HCT116 (cell line): ENCODE measurements at regions not wholly inside any gene's neighbourhood (a gene's known extent, or its start where the extent isn't known, plus 50 kb on each side); places are given as distances from the start of the nearest gene placed in this dataset.

ENCODE experiments used
- ATAC-seq: fragments of 200-7000 bp; cut with Tn5 transposase; 2 replicates; pipeline ENCODE4 v1.9.1; 2020; ENCODE audit warnings: mild to moderate bottlenecking, moderate library complexity
- BruUV-seq: library from RNA; stranded (reverse); fragments of 400-500 nt; replicated peaks from 2 replicates; lab custom pipeline; 2021; lab: Mats Ljungman, UMichigan
- CTCF ChIA-PET: fragments of 300-600 bp; sonication (Branson Sonifier 250); formaldehyde crosslinking; loops from one replicate; lab custom pipeline; 2021; ENCODE audit warnings: antibody characterized with exemption; lab: Charles Lee
- POLR2A ChIA-PET: fragments of 300-600, 350-600 bp; sonication (Branson Sonifier 250); formaldehyde crosslinking; loops from one replicate; lab custom pipeline; 2021; ENCODE audit warnings: antibody characterized with exemption; lab: Charles Lee
- RAD21 ChIA-PET, 2 experiments: fragments of 300-600 bp; sonication (Branson Sonifier 250); formaldehyde crosslinking; loops; one replicate each; lab custom pipeline; 2023; ENCODE audit warnings: low total read pairs in 2 of 2; ENCODE audit not compliant: uncharacterized antibody in 2 of 2, unreplicated experiment in 2 of 2, low non-redundant PET in 1 of 2; lab: Charles Lee
- DNase-seq: peaks from one replicate; pipeline ENCODE4 v3.0.0-alpha.2; 2010; ENCODE audit warnings: low read depth, low spot score
- H2AFZ ChIP-seq: fragments of 200-600 bp; shearing (Covaris generic), sonication (generic); 2 replicates; pipeline ENCODE4 v1.6.1; 2017; ENCODE audit warnings: low read depth, mixed run types, mixed read lengths, antibody characterized with exemption, low read length; ENCODE audit not compliant: poor library complexity, severe bottlenecking
- H3K27ac ChIP-seq: 2 replicates; pipeline ENCODE4 v1.5.1; 2012; ENCODE audit warnings: low read depth, low read length
- H3K27me3 ChIP-seq: fragments of 200-600 bp; sonication (generic); 2 replicates; pipeline ENCODE4 v1.6.1; 2016; ENCODE audit warnings: mixed run types, low read length, mixed read lengths; ENCODE audit not compliant: insufficient read depth
- H3K36me3 ChIP-seq, 2 experiments: fragments of 200-500 bp in 1 of 2; fragments of 200-600 bp in 1 of 2; sonication (Bioruptor generic) in 1 of 2; sonication (generic) in 1 of 2; 2 replicates each; pipeline versions ENCODE4 v1.5.1 to v1.6.1; 2014 to 2016; ENCODE audit warnings: low read length in 2 of 2, inconsistent platforms in 1 of 2, mixed read lengths in 1 of 2, mixed run types in 1 of 2; ENCODE audit not compliant: insufficient read depth in 2 of 2, control insufficient read depth in 1 of 2
- H3K4me1 ChIP-seq, 2 experiments: fragments of 200-600 bp in 1 of 2; sonication (generic) in 1 of 2; 2 replicates each; pipeline versions ENCODE4 v1.5.1 to v1.6.1; 2012 to 2017; ENCODE audit warnings: low read length in 2 of 2, inconsistent platforms in 1 of 2, mild to moderate bottlenecking in 1 of 2, mixed read lengths in 1 of 2, mixed run types in 1 of 2, moderate library complexity in 1 of 2; ENCODE audit not compliant: insufficient read depth in 2 of 2, control insufficient read depth in 1 of 2
- H3K4me2 ChIP-seq: fragments of 200-600 bp; sonication (generic); 2 replicates; pipeline ENCODE4 v1.6.1; 2017; ENCODE audit warnings: mixed run types, low read length, mixed read lengths
- H3K4me3 ChIP-seq, 2 experiments: fragments of 200-600 bp in 1 of 2; sonication (generic) in 1 of 2; replicated peaks in 1 of 2; 2 replicates each; pipeline ENCODE4 v1.5.1; 2011 to 2016; ENCODE audit warnings: low read length in 2 of 2, control low read depth in 1 of 2, low read depth in 1 of 2, mild to moderate bottlenecking in 1 of 2, mixed read lengths in 1 of 2, mixed run types in 1 of 2
- H3K79me2 ChIP-seq: fragments of 200-600 bp; sonication (generic); 2 replicates; pipeline ENCODE4 v1.6.1; 2017; ENCODE audit warnings: mild to moderate bottlenecking, mixed run types, low read length, moderate library complexity, mixed read lengths; ENCODE audit not compliant: insufficient read depth
- H3K9ac ChIP-seq: fragments of 200-600 bp; sonication (generic); 2 replicates; pipeline ENCODE4 v1.6.1; 2016; ENCODE audit warnings: low read length, mixed read lengths
- H3K9me2 ChIP-seq: fragments of 200-600 bp; sonication (generic), shearing (Covaris generic); 2 replicates; pipeline ENCODE4 v1.6.1; 2017; ENCODE audit warnings: mixed run types, mild to moderate bottlenecking, moderate library complexity; ENCODE audit not compliant: insufficient read depth
- H3K9me3 ChIP-seq, 2 experiments: fragments of 200-500 bp in 1 of 2; fragments of 200-600 bp in 1 of 2; sonication (Bioruptor generic) in 1 of 2; sonication (generic) in 1 of 2; 2 replicates each; pipeline ENCODE4 v1.6.1; 2014 to 2017; ENCODE audit warnings: low read length in 2 of 2, mixed read lengths in 2 of 2, inconsistent platforms in 1 of 2, low read depth in 1 of 2, mild to moderate bottlenecking in 1 of 2, mixed run types in 1 of 2, moderate library complexity in 1 of 2; ENCODE audit not compliant: control insufficient read depth in 1 of 2, insufficient read depth in 1 of 2
- H4K20me1 ChIP-seq: fragments of 200-600 bp; sonication (generic), shearing (Covaris generic); 2 replicates; pipeline ENCODE4 v1.6.1; 2017; ENCODE audit warnings: mixed run types, mild to moderate bottlenecking, moderate library complexity; ENCODE audit not compliant: insufficient read depth
- CBX3 ChIP-seq: IDR thresholded peaks from 2 replicates; pipeline ENCODE4 v1.6.1; 2012; ENCODE audit warnings: low read depth
- CEBPB ChIP-seq: IDR thresholded peaks from 2 replicates; pipeline ENCODE4 v1.6.1; 2012; ENCODE audit warnings: low read depth
- ELF1 ChIP-seq: IDR thresholded peaks from 2 replicates; pipeline ENCODE4 v1.6.1; 2012; ENCODE audit warnings: low read depth, borderline replicate concordance
- EZH2 ChIP-seq: fragments of 200-600 bp; sonication (generic); IDR thresholded peaks from 2 replicates; pipeline ENCODE4 v1.6.1; 2017; ENCODE audit warnings: antibody characterized with exemption, mixed run types
- POLR2A ChIP-seq: IDR thresholded peaks from 2 replicates; pipeline ENCODE4 v1.7.0; 2011; ENCODE audit warnings: borderline replicate concordance; ENCODE audit not compliant: insufficient read depth, insufficient read length; ENCODE audit errors: extremely low read depth
- SP1 ChIP-seq: IDR thresholded peaks from 2 replicates; pipeline ENCODE4 v1.6.1; 2012; ENCODE audit warnings: low read depth
- ZFX ChIP-seq: fragments of 450-650 bp; IDR thresholded peaks from 2 replicates; pipeline ENCODE4 v1.6.1; 2017
- intact Hi-C: fragments of 100-400 bp; cut with micrococcal nuclease; formaldehyde crosslinking; loops from 2 replicates; pipeline ENCODE4 v1.10.0; 2022
- TF ChIP-seq, protein P1 (sequence below): IDR thresholded peaks from 2 replicates; pipeline ENCODE4 v1.6.1; 2011; ENCODE audit warnings: mild to moderate bottlenecking, low read length, moderate library complexity; ENCODE audit not compliant: insufficient replicate concordance; ENCODE audit errors: extremely low read depth
- TF ChIP-seq, protein P2 (sequence below), 3 experiments: fragments of 200-600 bp in 1 of 3; sonication (generic) in 1 of 3; IDR thresholded peaks in 2 of 3; conservative IDR thresholded peaks in 1 of 3; 2 replicates each; pipeline ENCODE4 v1.5.1; 2012 to 2017; ENCODE audit warnings: low read depth in 2 of 3, low read length in 2 of 3, antibody characterized with exemption in 1 of 3, borderline replicate concordance in 1 of 3, control low read depth in 1 of 3, mild to moderate bottlenecking in 1 of 3, mixed read lengths in 1 of 3, mixed run types in 1 of 3, moderate library complexity in 1 of 3; ENCODE audit not compliant: insufficient read depth in 1 of 3
- TF ChIP-seq, protein P3 (sequence below): IDR thresholded peaks from 2 replicates; pipeline ENCODE4 v1.6.1; 2012; ENCODE audit warnings: low read depth
- TF ChIP-seq, protein P4 (sequence below): IDR thresholded peaks from 2 replicates; pipeline ENCODE4 v1.6.1; 2012

DNA sequence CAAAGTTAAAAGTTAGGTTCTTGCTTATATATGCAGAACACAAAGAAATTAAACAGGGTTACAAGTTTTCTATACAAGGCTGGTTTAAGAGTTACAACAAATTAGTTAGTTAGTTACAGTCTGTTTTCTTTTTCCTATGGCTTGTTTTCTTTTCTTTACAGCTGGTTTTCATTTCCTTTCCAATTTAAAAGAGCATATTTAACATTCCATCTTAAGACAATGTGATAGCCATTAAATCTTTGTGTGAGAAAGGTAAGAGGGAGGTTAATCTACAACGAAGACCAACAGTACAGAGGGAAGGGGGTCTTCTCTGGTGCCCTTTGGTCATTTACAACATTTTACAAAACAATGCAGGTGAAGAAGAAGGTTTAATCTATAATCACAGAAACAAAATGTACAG is 290.6 kb downstream of the ZNF674 start:
- Histone ChIP-seq H3K4me1 (peaks cover 0 to 11% of the 10 kb centered on the region in 2 experiments; a peak in 3 of 4 replicates), H2AFZ (no peak overlapping the region), H3K9ac (no peak overlapping the region), H3K27me3 (no peaks in the 10 kb centered on the region), H3K9me2 (no peaks in the 10 kb centered on the region), H4K20me1 (no peaks in the 10 kb centered on the region), H3K27ac (no peak overlapping the region), H3K36me3 (no peaks in the 10 kb centered on the region), H3K79me2 (no peaks in the 10 kb centered on the region), H3K9me3 (no peaks in the 10 kb centered on the region), H3K4me2 (no peak overlapping the region), H3K4me3 (no peak overlapping the region)
- ATAC-seq: no peak
- ChIA-PET POLR2A (no interaction called here), RAD21 (no interaction called here), CTCF (no interaction called here)
- no peak for DNase-seq
- TF ChIP-seq, protein P1, sequence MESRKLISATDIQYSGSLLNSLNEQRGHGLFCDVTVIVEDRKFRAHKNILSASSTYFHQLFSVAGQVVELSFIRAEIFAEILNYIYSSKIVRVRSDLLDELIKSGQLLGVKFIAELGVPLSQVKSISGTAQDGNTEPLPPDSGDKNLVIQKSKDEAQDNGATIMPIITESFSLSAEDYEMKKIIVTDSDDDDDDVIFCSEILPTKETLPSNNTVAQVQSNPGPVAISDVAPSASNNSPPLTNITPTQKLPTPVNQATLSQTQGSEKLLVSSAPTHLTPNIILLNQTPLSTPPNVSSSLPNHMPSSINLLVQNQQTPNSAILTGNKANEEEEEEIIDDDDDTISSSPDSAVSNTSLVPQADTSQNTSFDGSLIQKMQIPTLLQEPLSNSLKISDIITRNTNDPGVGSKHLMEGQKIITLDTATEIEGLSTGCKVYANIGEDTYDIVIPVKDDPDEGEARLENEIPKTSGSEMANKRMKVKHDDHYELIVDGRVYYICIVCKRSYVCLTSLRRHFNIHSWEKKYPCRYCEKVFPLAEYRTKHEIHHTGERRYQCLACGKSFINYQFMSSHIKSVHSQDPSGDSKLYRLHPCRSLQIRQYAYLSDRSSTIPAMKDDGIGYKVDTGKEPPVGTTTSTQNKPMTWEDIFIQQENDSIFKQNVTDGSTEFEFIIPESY: no peak
- TF ChIP-seq CEBPB (no peak), CBX3 (no peak), SP1 (no peak), POLR2A (no peak), EZH2 (no peak), ZFX (no peak), ELF1 (no peak)
- TF ChIP-seq, protein P2, sequence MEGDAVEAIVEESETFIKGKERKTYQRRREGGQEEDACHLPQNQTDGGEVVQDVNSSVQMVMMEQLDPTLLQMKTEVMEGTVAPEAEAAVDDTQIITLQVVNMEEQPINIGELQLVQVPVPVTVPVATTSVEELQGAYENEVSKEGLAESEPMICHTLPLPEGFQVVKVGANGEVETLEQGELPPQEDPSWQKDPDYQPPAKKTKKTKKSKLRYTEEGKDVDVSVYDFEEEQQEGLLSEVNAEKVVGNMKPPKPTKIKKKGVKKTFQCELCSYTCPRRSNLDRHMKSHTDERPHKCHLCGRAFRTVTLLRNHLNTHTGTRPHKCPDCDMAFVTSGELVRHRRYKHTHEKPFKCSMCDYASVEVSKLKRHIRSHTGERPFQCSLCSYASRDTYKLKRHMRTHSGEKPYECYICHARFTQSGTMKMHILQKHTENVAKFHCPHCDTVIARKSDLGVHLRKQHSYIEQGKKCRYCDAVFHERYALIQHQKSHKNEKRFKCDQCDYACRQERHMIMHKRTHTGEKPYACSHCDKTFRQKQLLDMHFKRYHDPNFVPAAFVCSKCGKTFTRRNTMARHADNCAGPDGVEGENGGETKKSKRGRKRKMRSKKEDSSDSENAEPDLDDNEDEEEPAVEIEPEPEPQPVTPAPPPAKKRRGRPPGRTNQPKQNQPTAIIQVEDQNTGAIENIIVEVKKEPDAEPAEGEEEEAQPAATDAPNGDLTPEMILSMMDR (IDR thresholded peaks at IDR 0.05 in 2 of 3, conservative IDR thresholded peaks at IDR 0.05 in 1 of 3; ENCODE audit: borderline replicate concordance in 1 of 3, insufficient read depth in 1 of 3, low read depth in 2 of 3, low read length in 2 of 3): no peak
- TF ChIP-seq, protein P3, sequence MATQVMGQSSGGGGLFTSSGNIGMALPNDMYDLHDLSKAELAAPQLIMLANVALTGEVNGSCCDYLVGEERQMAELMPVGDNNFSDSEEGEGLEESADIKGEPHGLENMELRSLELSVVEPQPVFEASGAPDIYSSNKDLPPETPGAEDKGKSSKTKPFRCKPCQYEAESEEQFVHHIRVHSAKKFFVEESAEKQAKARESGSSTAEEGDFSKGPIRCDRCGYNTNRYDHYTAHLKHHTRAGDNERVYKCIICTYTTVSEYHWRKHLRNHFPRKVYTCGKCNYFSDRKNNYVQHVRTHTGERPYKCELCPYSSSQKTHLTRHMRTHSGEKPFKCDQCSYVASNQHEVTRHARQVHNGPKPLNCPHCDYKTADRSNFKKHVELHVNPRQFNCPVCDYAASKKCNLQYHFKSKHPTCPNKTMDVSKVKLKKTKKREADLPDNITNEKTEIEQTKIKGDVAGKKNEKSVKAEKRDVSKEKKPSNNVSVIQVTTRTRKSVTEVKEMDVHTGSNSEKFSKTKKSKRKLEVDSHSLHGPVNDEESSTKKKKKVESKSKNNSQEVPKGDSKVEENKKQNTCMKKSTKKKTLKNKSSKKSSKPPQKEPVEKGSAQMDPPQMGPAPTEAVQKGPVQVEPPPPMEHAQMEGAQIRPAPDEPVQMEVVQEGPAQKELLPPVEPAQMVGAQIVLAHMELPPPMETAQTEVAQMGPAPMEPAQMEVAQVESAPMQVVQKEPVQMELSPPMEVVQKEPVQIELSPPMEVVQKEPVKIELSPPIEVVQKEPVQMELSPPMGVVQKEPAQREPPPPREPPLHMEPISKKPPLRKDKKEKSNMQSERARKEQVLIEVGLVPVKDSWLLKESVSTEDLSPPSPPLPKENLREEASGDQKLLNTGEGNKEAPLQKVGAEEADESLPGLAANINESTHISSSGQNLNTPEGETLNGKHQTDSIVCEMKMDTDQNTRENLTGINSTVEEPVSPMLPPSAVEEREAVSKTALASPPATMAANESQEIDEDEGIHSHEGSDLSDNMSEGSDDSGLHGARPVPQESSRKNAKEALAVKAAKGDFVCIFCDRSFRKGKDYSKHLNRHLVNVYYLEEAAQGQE: no peak
- TF ChIP-seq, protein P4, sequence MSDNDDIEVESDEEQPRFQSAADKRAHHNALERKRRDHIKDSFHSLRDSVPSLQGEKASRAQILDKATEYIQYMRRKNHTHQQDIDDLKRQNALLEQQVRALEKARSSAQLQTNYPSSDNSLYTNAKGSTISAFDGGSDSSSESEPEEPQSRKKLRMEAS: no peak
- intact Hi-C loops: no loop called here
- no TSS peak for BruUV-seq
